HepG2 (cell line): ENCODE measurements at regions not wholly inside any gene's neighbourhood (a gene's known extent, or its start where the extent isn't known, plus 50 kb on each side); places are given as distances from the start of the nearest gene placed in this dataset.

ENCODE experiments used
- ATAC-seq: fragments of 200-7000 bp; cut with Tn5 transposase; 3 replicates; pipeline ENCODE4 v1.9.1; 2020; ENCODE audit warnings: mild to moderate bottlenecking, moderate library complexity
- BruUV-seq: library from RNA; stranded (reverse); fragments of 400-500 nt; replicated peaks from 2 replicates; lab custom pipeline; 2021; lab: Mats Ljungman, UMichigan
- CTCF ChIA-PET: fragments of 300-600 bp; formaldehyde crosslinking; extraction: SDS; loops from one replicate; lab custom pipeline; 2021; ENCODE audit warnings: low total read pairs, inconsistent platforms, low intra/inter-chr PET ratio; lab: Yijun Ruan, JAX
- POLR2A ChIA-PET: fragments of 350-600 bp; sonication (Branson Sonifier 250); formaldehyde crosslinking; loops from one replicate; lab custom pipeline; 2020; ENCODE audit warnings: antibody characterized with exemption, inconsistent platforms; lab: Yijun Ruan, JAX
- DNase-seq: peaks from one replicate; pipeline ENCODE4 v3.0.0-alpha.2; 2015; ENCODE audit warnings: low spot score
- FAIRE-seq: peaks from 3 replicates; lab custom pipeline; 2011; peaks lifted over from hg19 to GRCh38; lab: Jason Lieb, UNC
- H2AFZ ChIP-seq: one replicate; pipeline ENCODE4 v1.6.1; 2011; ENCODE audit warnings: low read length, inconsistent platforms
- H3K27ac ChIP-seq: fragments of 300-600 bp; 3 replicates; pipeline ENCODE4 v1.8.0; 2011; ENCODE audit warnings: mixed run types, mild to moderate bottlenecking, mixed read lengths, low read length, inconsistent platforms; ENCODE audit not compliant: insufficient read depth; ENCODE audit errors: extremely low read length
- H3K27me3 ChIP-seq, 2 experiments: fragments of 200-600 bp in 1 of 2; 2 replicates in 1 of 2; 3 replicates in 1 of 2; pipeline versions ENCODE4 v1.6.0 to v1.8.0; 2011; ENCODE audit warnings: low read length in 2 of 2, mild to moderate bottlenecking in 2 of 2, moderate library complexity in 2 of 2, inconsistent platforms in 1 of 2; ENCODE audit not compliant: insufficient read depth in 2 of 2, control insufficient read depth in 1 of 2
- H3K36me3 ChIP-seq, 2 experiments: fragments of 200-600 bp in 1 of 2; replicated peaks in 1 of 2; 2 replicates in 1 of 2; 3 replicates in 1 of 2; pipeline versions ENCODE4 v1.5.1 to v1.8.0; 2011; ENCODE audit warnings: low read length in 2 of 2, inconsistent platforms in 1 of 2; ENCODE audit not compliant: insufficient read depth in 2 of 2, control insufficient read depth in 1 of 2
- H3K4me1 ChIP-seq: 2 replicates; pipeline ENCODE4 v1.5.1; 2012; ENCODE audit warnings: low read length, inconsistent platforms; ENCODE audit not compliant: insufficient read depth
- H3K4me2 ChIP-seq: 2 replicates; pipeline ENCODE4 v1.6.0; 2011; ENCODE audit warnings: low read depth, low read length, inconsistent platforms
- H3K4me3 ChIP-seq, 3 experiments: fragments of 200-600 bp in 1 of 3; sonication (generic), shearing (Covaris generic) in 1 of 3; replicated peaks in 1 of 3; 2 replicates each; pipeline ENCODE4 v1.5.1; 2011 to 2016; ENCODE audit warnings: low read length in 3 of 3, inconsistent platforms in 2 of 3, low read depth in 2 of 3, mild to moderate bottlenecking in 2 of 3, control low read depth in 1 of 3, mixed read lengths in 1 of 3; ENCODE audit not compliant: insufficient read depth in 1 of 3
- H3K79me2 ChIP-seq: one replicate; pipeline ENCODE4 v1.6.1; 2011; ENCODE audit warnings: low read length, inconsistent platforms; ENCODE audit not compliant: insufficient read depth
- H3K9ac ChIP-seq: 2 replicates; pipeline ENCODE4 v1.6.0; 2011; ENCODE audit warnings: mild to moderate bottlenecking, low read depth, low read length, inconsistent platforms; ENCODE audit not compliant: insufficient read depth
- H3K9me3 ChIP-seq: 2 replicates; pipeline ENCODE4 v1.5.1; 2012; ENCODE audit warnings: mild to moderate bottlenecking, low read length
- H4K20me1 ChIP-seq: 2 replicates; pipeline ENCODE4 v1.6.0; 2011; ENCODE audit warnings: inconsistent platforms, mild to moderate bottlenecking, low read length, moderate library complexity; ENCODE audit not compliant: insufficient read depth
- AKAP8 ChIP-seq: sonication (generic); formaldehyde crosslinking; IDR thresholded peaks from 2 replicates; pipeline ENCODE4 v1.5.1; 2020; ENCODE audit warnings: mild to moderate bottlenecking, missing genetic modification reagents
- CC2D1A ChIP-seq: sonication (generic); formaldehyde crosslinking; IDR thresholded peaks from 2 replicates; pipeline ENCODE4 v1.8.1; 2023; ENCODE audit warnings: mild to moderate bottlenecking, missing genetic modification reagents
- CHD2 ChIP-seq: IDR thresholded peaks from 2 replicates; pipeline ENCODE4 v1.6.1; 2011; ENCODE audit warnings: low read depth, low read length, improper control_type of control experiment
- CHD4 ChIP-seq: fragments of 200-600 bp; sonication (generic); IDR thresholded peaks from 2 replicates; pipeline ENCODE4 v1.7.0; 2017; ENCODE audit warnings: mild to moderate bottlenecking, low read length, borderline replicate concordance
- HCFC1 ChIP-seq: fragments of 150-350 bp; IDR thresholded peaks from 2 replicates; pipeline ENCODE4 v1.6.1; 2014; ENCODE audit warnings: low read depth, low read length
- KAT8 ChIP-seq: IDR thresholded peaks from 2 replicates; pipeline ENCODE4 v1.6.1; 2016; ENCODE audit warnings: missing genetic modification reagents, missing compliant biosample characterization
- MAFK ChIP-seq, 2 experiments: IDR thresholded peaks in 1 of 2; conservative IDR thresholded peaks in 1 of 2; 2 replicates each; pipeline ENCODE4 v1.6.1; 2011; ENCODE audit warnings: improper control_type of control experiment in 2 of 2, low read length in 2 of 2
- MTF1 ChIP-seq: sonication (generic); formaldehyde crosslinking; IDR thresholded peaks from 2 replicates; pipeline ENCODE4 v1.5.0; 2020; ENCODE audit warnings: missing genetic modification reagents
- NFATC3 ChIP-seq: sonication (generic); formaldehyde crosslinking; IDR thresholded peaks from 2 replicates; pipeline ENCODE4 v1.5.1; 2020; ENCODE audit warnings: mild to moderate bottlenecking, missing genetic modification reagents
- XBP1 ChIP-seq: sonication (generic); formaldehyde crosslinking; IDR thresholded peaks from 2 replicates; pipeline ENCODE4 v1.5.0; 2020; ENCODE audit warnings: missing genetic modification reagents
- ZFAT ChIP-seq: sonication (generic); formaldehyde crosslinking; conservative IDR thresholded peaks from 2 replicates; pipeline ENCODE4 v1.8.1; 2023; ENCODE audit warnings: missing genetic modification reagents, inconsistent platforms
- ZMYM4 ChIP-seq: sonication (generic); formaldehyde crosslinking; IDR thresholded peaks from 2 replicates; pipeline ENCODE4 v1.8.1; 2023; ENCODE audit warnings: mild to moderate bottlenecking, missing genetic modification reagents
- WGBS: methylation state at CpG from one replicate; pipeline ENCODE4 v1.1.6; 2017; ENCODE audit warnings: low lambda C conversion rate; 5-methylcytosine and 5-hydroxymethylcytosine counted together
- in situ Hi-C: cut with HindIII; loops from 2 replicates; pipeline ENCODE4 v1.10.0; 2017; ENCODE audit warnings: low pct_unique_long_range_greater_than_20kb; ENCODE audit not compliant: extremely low pct_ligation_motif_present
- intact Hi-C: fragments of 100-400 bp; cut with micrococcal nuclease; formaldehyde crosslinking; loops from one replicate; pipeline ENCODE4 v1.10.0; 2022; ENCODE audit not compliant: unreplicated experiment
- TF ChIP-seq, protein P1 (sequence below): sonication (generic); formaldehyde crosslinking; IDR thresholded peaks from 2 replicates; pipeline ENCODE4 v1.4.0; 2020; ENCODE audit warnings: missing genetic modification reagents, borderline replicate concordance
- TF ChIP-seq, protein P2 (sequence below): sonication (generic); formaldehyde crosslinking; IDR thresholded peaks from 2 replicates; pipeline ENCODE4 v1.8.1; 2023; ENCODE audit warnings: mild to moderate bottlenecking, missing genetic modification reagents

DNA sequence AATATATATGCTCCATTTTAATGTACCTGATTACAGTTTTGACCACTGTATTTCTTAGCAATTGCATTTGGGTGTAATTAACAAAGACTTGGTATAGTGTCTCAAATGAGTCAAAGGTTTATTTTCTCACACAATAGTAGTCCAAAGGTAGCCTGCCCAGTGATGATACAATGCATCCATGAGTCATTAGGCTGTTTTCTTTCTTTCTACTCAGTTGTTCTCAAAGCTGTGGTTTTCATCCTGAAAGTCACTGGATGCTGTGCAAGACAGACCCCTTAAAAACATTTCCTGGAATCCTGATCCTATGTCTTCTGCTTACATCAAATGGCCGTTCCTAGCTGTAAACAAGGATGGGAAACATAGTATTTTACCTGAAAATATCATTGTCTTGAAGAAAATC, 651.2 kb upstream of the MIR17HG start (continued):
- no peak for TF ChIP-seq MTF1
- TF ChIP-seq HCFC1, result no peak

DNA sequence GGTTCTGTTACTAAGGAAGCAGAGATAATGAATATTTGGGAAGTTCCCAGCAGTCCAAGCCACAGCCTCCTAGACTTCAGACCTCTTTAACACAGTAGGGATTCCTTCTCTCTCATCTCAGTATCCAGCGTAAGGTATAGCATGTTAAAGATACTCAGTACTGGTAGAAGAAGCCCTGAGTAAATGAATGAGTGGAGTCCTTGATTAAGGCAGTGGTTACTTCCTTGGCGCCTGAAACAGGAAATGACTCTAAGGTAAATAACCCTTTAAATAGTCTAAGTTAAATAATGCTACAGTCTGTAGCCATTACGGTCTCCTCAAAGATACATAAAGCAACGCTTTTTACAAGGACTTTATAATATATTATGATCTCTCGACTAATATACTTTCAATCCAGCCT, 650.8 kb upstream of the MIR17HG start:
- Histone ChIP-seq H4K20me1 (no peaks in the 10 kb centered on the region), H3K4me2 (no peak overlapping the region), H3K9me3 (no peaks in the 10 kb centered on the region), H2AFZ (no peak overlapping the region), H3K4me1 (no peaks in the 10 kb centered on the region), H3K79me2 (no peaks in the 10 kb centered on the region), H3K4me3 (no peak overlapping the region), H3K36me3 (no peaks in the 10 kb centered on the region), H3K27ac (no peak overlapping the region), H3K9ac (no peak overlapping the region), H3K27me3 (no peaks in the 10 kb centered on the region)
- 42% methylated on average over 5 of the region's 5 CpGs for WGBS
- in situ Hi-C loops, result no loop called here
- no peak for ATAC-seq
- ChIA-PET CTCF (no interaction called here), POLR2A (no interaction called here)
- no peak for FAIRE-seq
- TF ChIP-seq CHD2, result no peak
- no peak for TF ChIP-seq ZFAT
- no peak for TF ChIP-seq ZMYM4 (CRISPR knock-in tag)
- TF ChIP-seq NFATC3, result no peak
- TF ChIP-seq, protein P1, sequence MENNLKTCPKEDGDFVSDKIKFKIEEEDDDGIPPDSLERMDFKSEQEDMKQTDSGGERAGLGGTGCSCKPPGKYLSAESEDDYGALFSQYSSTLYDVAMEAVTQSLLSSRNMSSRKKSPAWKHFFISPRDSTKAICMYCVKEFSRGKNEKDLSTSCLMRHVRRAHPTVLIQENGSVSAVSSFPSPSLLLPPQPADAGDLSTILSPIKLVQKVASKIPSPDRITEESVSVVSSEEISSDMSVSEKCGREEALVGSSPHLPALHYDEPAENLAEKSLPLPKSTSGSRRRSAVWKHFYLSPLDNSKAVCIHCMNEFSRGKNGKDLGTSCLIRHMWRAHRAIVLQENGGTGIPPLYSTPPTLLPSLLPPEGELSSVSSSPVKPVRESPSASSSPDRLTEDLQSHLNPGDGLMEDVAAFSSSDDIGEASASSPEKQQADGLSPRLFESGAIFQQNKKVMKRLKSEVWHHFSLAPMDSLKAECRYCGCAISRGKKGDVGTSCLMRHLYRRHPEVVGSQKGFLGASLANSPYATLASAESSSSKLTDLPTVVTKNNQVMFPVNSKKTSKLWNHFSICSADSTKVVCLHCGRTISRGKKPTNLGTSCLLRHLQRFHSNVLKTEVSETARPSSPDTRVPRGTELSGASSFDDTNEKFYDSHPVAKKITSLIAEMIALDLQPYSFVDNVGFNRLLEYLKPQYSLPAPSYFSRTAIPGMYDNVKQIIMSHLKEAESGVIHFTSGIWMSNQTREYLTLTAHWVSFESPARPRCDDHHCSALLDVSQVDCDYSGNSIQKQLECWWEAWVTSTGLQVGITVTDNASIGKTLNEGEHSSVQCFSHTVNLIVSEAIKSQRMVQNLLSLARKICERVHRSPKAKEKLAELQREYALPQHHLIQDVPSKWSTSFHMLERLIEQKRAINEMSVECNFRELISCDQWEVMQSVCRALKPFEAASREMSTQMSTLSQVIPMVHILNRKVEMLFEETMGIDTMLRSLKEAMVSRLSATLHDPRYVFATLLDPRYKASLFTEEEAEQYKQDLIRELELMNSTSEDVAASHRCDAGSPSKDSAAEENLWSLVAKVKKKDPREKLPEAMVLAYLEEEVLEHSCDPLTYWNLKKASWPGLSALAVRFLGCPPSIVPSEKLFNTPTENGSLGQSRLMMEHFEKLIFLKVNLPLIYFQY, result no peak
- TF ChIP-seq, protein P2, sequence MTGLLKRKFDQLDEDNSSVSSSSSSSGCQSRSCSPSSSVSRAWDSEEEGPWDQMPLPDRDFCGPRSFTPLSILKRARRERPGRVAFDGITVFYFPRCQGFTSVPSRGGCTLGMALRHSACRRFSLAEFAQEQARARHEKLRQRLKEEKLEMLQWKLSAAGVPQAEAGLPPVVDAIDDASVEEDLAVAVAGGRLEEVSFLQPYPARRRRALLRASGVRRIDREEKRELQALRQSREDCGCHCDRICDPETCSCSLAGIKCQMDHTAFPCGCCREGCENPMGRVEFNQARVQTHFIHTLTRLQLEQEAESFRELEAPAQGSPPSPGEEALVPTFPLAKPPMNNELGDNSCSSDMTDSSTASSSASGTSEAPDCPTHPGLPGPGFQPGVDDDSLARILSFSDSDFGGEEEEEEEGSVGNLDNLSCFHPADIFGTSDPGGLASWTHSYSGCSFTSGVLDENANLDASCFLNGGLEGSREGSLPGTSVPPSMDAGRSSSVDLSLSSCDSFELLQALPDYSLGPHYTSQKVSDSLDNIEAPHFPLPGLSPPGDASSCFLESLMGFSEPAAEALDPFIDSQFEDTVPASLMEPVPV (CRISPR knock-in tag), result no peak
- TF ChIP-seq CC2D1A, result no peak
- TF ChIP-seq MAFK (conservative IDR thresholded peaks at IDR 0.05 in 1 of 2, IDR thresholded peaks at IDR 0.05 in 1 of 2; ENCODE audit: low read length in 2 of 2), result no peak
- no peak for TF ChIP-seq AKAP8 (CRISPR knock-in tag)
- TF ChIP-seq CHD4, result no peak
- no peak for TF ChIP-seq XBP1 (CRISPR knock-in tag)
- TF ChIP-seq KAT8 (CRISPR knock-in tag), result no peak
- intact Hi-C loops, result no loop called here
- no peak for DNase-seq
- no TSS peak for BruUV-seq
